HCT116 (cell line): ENCODE measurements at regions not wholly inside any gene's neighbourhood (a gene's known extent, or its start where the extent isn't known, plus 50 kb on each side); places are given as distances from the start of the nearest gene placed in this dataset.

Experiments
- CEBPB ChIP-seq: IDR thresholded peaks from 2 replicates; pipeline ENCODE4 v1.6.1; 2012; ENCODE audit warnings: low read depth
- CTCF ChIP-seq, 3 experiments: fragments of 200-600 bp in 1 of 3; sonication (generic) in 1 of 3; IDR thresholded peaks in 2 of 3; conservative IDR thresholded peaks in 1 of 3; 2 replicates each; pipeline ENCODE4 v1.5.1; 2012 to 2017; ENCODE audit warnings: low read depth in 2 of 3, low read length in 2 of 3, antibody characterized with exemption in 1 of 3, borderline replicate concordance in 1 of 3, control low read depth in 1 of 3, mild to moderate bottlenecking in 1 of 3, mixed read lengths in 1 of 3, mixed run types in 1 of 3, moderate library complexity in 1 of 3; ENCODE audit not compliant: insufficient read depth in 1 of 3
- EZH2 ChIP-seq: fragments of 200-600 bp; sonication (generic); IDR thresholded peaks from 2 replicates; pipeline ENCODE4 v1.6.1; 2017; ENCODE audit warnings: antibody characterized with exemption, mixed run types
- JUND ChIP-seq: IDR thresholded peaks from 2 replicates; pipeline ENCODE4 v1.6.1; 2012
- POLR2A ChIP-seq: IDR thresholded peaks from 2 replicates; pipeline ENCODE4 v1.7.0; 2011; ENCODE audit warnings: borderline replicate concordance; ENCODE audit not compliant: insufficient read depth, insufficient read length; ENCODE audit errors: extremely low read depth
- POLR2AphosphoS5 ChIP-seq: IDR thresholded peaks from 2 replicates; pipeline ENCODE4 v1.6.1; 2011; ENCODE audit warnings: mild to moderate bottlenecking, low read depth, low read length, moderate library complexity
- RAD21 ChIP-seq: IDR thresholded peaks from 2 replicates; pipeline ENCODE4 v1.6.1; 2012; ENCODE audit warnings: low read depth, mild to moderate bottlenecking
- ZBTB33 ChIP-seq: IDR thresholded peaks from 2 replicates; pipeline ENCODE4 v1.6.1; 2011; ENCODE audit warnings: mild to moderate bottlenecking, low read length, moderate library complexity; ENCODE audit not compliant: insufficient replicate concordance; ENCODE audit errors: extremely low read depth

GRCh38 chr4:20319825-20320612 is 68.3 kb downstream of the SLIT2 start:
- TF ChIP-seq JUND (no peak), CTCF (IDR thresholded peaks at IDR 0.05 in 2 of 3, conservative IDR thresholded peaks at IDR 0.05 in 1 of 3; ENCODE audit: borderline replicate concordance in 1 of 3, insufficient read depth in 1 of 3, low read depth in 2 of 3, low read length in 2 of 3) (no peak), EZH2 (no peak), POLR2AphosphoS5 (no peak), ZBTB33 (no peak), CEBPB (no peak), RAD21 (no peak), POLR2A (no peak)
